RWPE2 (cell line): ENCODE measurements at regions not wholly inside any gene's neighbourhood (a gene's known extent, or its start where the extent isn't known, plus 50 kb on each side); places are given as distances from the start of the nearest gene placed in this dataset.
"Not testable (repeated sequence)": the region's sequence is repeated elsewhere in the genome, so short reads cannot be mapped to it uniquely, and the experiment has no call there.

Source experiments
- ATAC-seq: fragments of 200-7000 bp; cut with Tn5 transposase; 3 replicates; pipeline ENCODE4 v1.9.1; 2021; ENCODE audit warnings: low read depth
- DNase-seq: peaks from one replicate; pipeline ENCODE4 v3.0.0-alpha.2; 2020; ENCODE audit warnings: low spot score
- H3K27ac ChIP-seq: fragments of 450-650 bp; 2 replicates; pipeline ENCODE4 v1.5.1; 2017; ENCODE audit warnings: mild to moderate bottlenecking; ENCODE audit not compliant: poor library complexity, severe bottlenecking
- H3K27me3 ChIP-seq: fragments of 250-450 bp; sonication (Bioruptor Pico); 2 replicates; pipeline ENCODE4 v1.5.1; 2021; ENCODE audit warnings: mild to moderate bottlenecking, moderate library complexity; ENCODE audit not compliant: insufficient read depth, poor library complexity, severe bottlenecking
- H3K36me3 ChIP-seq: fragments of 250-450 bp; sonication (Bioruptor Pico); 2 replicates; pipeline ENCODE4 v1.5.1; 2020; ENCODE audit warnings: low read depth, mild to moderate bottlenecking, moderate library complexity
- H3K4me1 ChIP-seq: fragments of 250-450 bp; sonication (Bioruptor Pico); 2 replicates; pipeline ENCODE4 v1.5.1; 2021; ENCODE audit warnings: mild to moderate bottlenecking, moderate library complexity; ENCODE audit not compliant: insufficient read depth, poor library complexity, severe bottlenecking
- H3K4me3 ChIP-seq: fragments of 250-450 bp; sonication (Bioruptor Pico); 2 replicates; pipeline ENCODE4 v1.5.1; 2021; ENCODE audit warnings: mild to moderate bottlenecking, moderate library complexity; ENCODE audit not compliant: severe bottlenecking
- H3K9me3 ChIP-seq: fragments of 250-450 bp; sonication (Bioruptor Pico); 2 replicates; pipeline ENCODE4 v1.5.1; 2021; ENCODE audit warnings: mild to moderate bottlenecking, moderate library complexity; ENCODE audit not compliant: severe bottlenecking
- CTCF ChIP-seq: fragments of 450-650 bp; IDR thresholded peaks from one replicate; pipeline ENCODE4 v1.5.1; 2017; ENCODE audit warnings: mild to moderate bottlenecking, moderate library complexity; ENCODE audit not compliant: poor library complexity, severe bottlenecking

DNA sequence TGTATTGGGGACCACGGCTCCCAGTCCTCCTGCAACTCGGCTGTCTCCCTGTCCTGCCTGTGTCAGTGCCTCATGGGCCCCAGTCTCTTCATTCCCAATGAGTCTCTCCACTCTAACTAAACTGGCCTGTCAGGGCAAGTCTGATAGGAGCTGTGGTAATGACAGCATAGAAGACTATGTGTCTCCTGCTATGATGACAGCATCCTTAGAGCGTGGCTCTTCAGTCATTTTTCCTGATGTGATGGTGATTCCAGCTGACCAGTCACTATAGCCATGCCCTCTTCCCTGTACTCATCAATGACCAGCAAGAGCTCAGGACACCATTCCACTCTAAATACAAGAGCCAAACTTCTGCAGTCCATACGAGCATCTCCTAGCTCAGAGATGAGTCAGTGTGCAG, 339.8 kb downstream of the PCNX1 start:
- no peak for TF ChIP-seq CTCF

DNA sequence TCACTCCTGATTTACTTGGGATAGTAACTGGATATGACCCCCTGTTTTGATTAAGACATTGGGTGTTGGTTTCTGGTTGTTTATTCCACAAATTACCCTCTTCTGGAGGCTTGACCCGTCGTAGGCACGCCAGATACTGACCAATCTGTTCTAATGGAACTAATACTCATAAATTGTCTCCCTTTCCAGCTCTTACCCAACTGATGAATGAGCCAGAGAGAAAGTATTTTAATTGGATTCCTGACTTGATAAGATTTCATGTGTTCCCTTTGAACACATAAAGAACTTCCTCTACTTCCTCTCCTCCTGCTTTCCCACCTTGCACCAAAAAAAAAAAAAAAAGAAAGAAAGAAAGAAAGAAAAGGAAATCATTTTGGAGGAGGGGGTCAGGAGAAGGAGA, 340.9 kb downstream of the PCNX1 start:
- Histone ChIP-seq H3K36me3 (no peaks in the 10 kb centered on the region), H3K27ac (peak overlapping the region; percentile 66), H3K4me3 (no peak overlapping the region), H3K9me3 (no peaks in the 10 kb centered on the region), H3K27me3 (no peaks in the 10 kb centered on the region), H3K4me1 (peaks cover 7% of the 10 kb centered on the region)
- ATAC-seq = peak; percentile 72
- DNase-seq = no peak
- TF ChIP-seq CTCF = no peak

More for the DNA sequence above, 339.8 kb downstream of the PCNX1 start:
- H3K27me3 ChIP-seq = no peaks in the 10 kb centered on the region
- no peaks in the 10 kb centered on the region for H3K36me3 ChIP-seq
- H3K4me3 ChIP-seq = no peak overlapping the region
- DNase-seq = no peak
- H3K9me3 ChIP-seq = no peaks in the 10 kb centered on the region
- ATAC-seq = peak; percentile 85
- H3K4me1 ChIP-seq = peaks cover 7% of the 10 kb centered on the region
- H3K27ac ChIP-seq = peak overlapping the region; percentile 66

- Histone ChIP-seq H3K36me3 (no peaks in the 10 kb centered on the region), H3K4me1 (peaks cover 7% of the 10 kb centered on the region), H3K4me3 (no peak overlapping the region), H3K27ac (no peak overlapping the region), H3K9me3 (no peaks in the 10 kb centered on the region), H3K27me3 (no peaks in the 10 kb centered on the region)
- TF ChIP-seq CTCF = no peak
- DNase-seq = no peak
- ATAC-seq = no peak
Observed at GRCh38 chr14:71250347-71250746, 343.1 kb downstream of the PCNX1 start.

DNA sequence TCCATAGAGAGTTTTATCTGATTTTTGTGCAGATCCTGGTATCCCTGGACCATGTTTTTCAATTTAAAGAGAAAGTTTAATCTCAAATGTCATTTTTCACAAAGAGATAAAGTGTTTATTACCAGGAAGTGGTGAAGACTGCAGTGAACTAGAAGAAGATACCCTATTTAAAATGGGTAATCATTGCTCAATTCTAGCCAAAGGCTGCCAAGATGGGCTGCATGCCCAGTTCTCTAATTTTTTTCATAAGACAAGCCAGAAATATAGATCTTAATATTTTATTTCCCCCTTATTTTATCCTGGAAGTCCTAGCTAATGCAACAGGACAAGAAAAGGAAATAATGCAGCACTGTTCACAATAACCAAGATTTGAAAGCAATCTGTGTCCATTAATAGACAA, 343.5 kb downstream of the PCNX1 start:
- DNase-seq (no peak), ATAC-seq (no peak)
- H3K9me3 ChIP-seq = no peaks in the 10 kb centered on the region

GRCh38 chr14:71254091-71254719, 346.9 kb downstream of the PCNX1 start:
- not testable (repeated sequence) for H3K27ac ChIP-seq, H3K27me3 ChIP-seq, H3K9me3 ChIP-seq, H3K4me1 ChIP-seq, H3K36me3 ChIP-seq, ATAC-seq, DNase-seq, H3K4me3 ChIP-seq

More for the DNA sequence above, 343.5 kb downstream of the PCNX1 start:
- no peak overlapping the region for H3K27ac ChIP-seq
- no peaks in the 10 kb centered on the region for H3K36me3 ChIP-seq
- H3K4me1 ChIP-seq = peaks cover 7% of the 10 kb centered on the region
- TF ChIP-seq CTCF = no peak
- no peaks in the 10 kb centered on the region for H3K27me3 ChIP-seq
- no peak overlapping the region for H3K4me3 ChIP-seq
